ENCODE measurements at regions not wholly inside any gene's neighbourhood (a gene's known extent, or its start where the extent isn't known, plus 50 kb on each side); places are given as distances from the start of the nearest gene placed in this dataset.

DNA sequence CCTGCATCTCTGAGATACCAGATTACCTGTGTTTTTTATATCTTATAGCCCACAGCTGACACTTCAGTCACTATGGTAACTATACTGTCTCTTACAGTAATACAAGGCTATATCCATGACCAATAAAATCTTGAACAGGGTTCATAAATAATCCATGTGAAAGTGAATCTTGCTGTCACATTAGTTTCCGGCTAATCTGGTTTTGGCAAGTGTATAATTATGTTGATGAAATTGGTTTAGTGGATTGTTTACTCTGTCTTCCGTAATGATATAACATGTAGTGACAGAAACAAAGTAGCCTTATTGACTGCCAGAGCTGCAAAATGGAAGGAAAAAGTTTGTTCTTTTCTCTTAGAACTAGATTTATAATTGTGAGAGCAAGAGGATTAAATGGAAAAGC, 686.6 kb upstream of the PABPC4L start:
- no peaks in the 10 kb centered on the region for H3K27me3 Mint-ChIP-seq (ENCODE audit: low read depth)
- TF ChIP-seq, protein P1, sequence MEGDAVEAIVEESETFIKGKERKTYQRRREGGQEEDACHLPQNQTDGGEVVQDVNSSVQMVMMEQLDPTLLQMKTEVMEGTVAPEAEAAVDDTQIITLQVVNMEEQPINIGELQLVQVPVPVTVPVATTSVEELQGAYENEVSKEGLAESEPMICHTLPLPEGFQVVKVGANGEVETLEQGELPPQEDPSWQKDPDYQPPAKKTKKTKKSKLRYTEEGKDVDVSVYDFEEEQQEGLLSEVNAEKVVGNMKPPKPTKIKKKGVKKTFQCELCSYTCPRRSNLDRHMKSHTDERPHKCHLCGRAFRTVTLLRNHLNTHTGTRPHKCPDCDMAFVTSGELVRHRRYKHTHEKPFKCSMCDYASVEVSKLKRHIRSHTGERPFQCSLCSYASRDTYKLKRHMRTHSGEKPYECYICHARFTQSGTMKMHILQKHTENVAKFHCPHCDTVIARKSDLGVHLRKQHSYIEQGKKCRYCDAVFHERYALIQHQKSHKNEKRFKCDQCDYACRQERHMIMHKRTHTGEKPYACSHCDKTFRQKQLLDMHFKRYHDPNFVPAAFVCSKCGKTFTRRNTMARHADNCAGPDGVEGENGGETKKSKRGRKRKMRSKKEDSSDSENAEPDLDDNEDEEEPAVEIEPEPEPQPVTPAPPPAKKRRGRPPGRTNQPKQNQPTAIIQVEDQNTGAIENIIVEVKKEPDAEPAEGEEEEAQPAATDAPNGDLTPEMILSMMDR (IDR thresholded peaks at IDR 0.05; ENCODE audit: unreplicated experiment in 3 of 3), result no peak
- no peaks in the 10 kb centered on the region for H3K36me3 Mint-ChIP-seq (ENCODE audit: low read depth)
- H3K27ac Mint-ChIP-seq, result no peak overlapping the region
- no peaks in the 10 kb centered on the region for H3K4me1 Mint-ChIP-seq
- no peak overlapping the region for H3K4me3 Mint-ChIP-seq
- no peaks in the 10 kb centered on the region for H3K9me3 Mint-ChIP-seq

DNA sequence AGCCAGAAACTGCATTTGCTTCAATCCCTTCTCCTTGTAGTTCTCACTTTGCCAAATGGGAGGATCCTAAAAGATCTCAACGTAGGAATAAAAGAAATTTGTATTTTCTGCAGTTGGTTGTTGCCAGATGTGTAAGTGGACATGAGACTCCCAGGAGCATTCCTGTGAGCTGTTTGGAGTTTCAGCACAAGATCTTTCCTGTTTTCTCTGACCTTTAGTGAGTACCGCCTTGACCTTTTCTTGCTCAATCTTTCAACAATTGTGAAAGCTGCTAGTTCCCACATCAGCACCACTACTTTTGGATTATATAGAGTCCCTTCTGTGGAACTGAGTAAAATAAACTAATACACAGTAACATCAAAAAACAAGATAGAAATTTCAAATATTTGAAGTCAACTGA, 683.8 kb upstream of the PABPC4L start:
- Mint-ChIP-seq H3K9me3 (no peaks in the 10 kb centered on the region), H3K4me1 (no peaks in the 10 kb centered on the region), H3K27ac (no peak overlapping the region), H3K4me3 (no peak overlapping the region), H3K36me3 (ENCODE audit: low read depth) (no peaks in the 10 kb centered on the region), H3K27me3 (ENCODE audit: low read depth) (no peaks in the 10 kb centered on the region)
- TF ChIP-seq, protein P1 (IDR thresholded peaks at IDR 0.05; ENCODE audit: unreplicated experiment in 3 of 3), result no peak

DNA sequence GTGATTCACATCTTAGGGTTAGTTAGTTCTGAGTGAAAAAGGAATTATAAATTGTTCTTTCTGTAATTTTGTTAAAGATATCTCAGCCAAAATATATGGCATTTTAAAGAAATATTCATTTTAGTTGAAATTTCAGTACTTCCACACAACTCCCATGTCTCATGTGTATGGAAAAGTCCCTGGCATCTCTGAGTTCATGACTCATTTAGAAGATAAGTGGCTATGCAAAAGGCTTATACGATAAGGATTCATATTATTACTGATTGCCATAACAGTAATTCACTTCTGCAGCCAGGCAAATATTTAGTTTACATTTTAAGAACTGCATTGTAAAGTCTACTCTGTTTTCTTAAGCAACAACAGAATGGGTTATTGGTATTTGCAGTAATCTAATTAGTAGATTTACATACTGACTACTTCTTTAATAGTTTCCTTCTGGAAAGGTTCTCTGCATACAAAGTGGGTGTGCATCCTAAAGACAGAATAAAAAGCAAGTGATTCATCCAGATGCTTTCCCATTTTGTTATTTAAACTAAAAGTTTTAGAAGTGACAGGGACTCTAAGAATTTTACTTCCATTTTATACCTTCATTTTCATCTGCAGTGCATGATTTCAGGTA, 682.4 kb upstream of the PABPC4L start:
- Mint-ChIP-seq H3K4me1 (no peaks in the 10 kb centered on the region), H3K27ac (no peak overlapping the region), H3K36me3 (ENCODE audit: low read depth) (no peaks in the 10 kb centered on the region), H3K9me3 (no peaks in the 10 kb centered on the region), H3K4me3 (no peak overlapping the region), H3K27me3 (ENCODE audit: low read depth) (no peaks in the 10 kb centered on the region)
- TF ChIP-seq, protein P1 (IDR thresholded peaks at IDR 0.05; ENCODE audit: unreplicated experiment in 3 of 3), result no peak

DNA sequence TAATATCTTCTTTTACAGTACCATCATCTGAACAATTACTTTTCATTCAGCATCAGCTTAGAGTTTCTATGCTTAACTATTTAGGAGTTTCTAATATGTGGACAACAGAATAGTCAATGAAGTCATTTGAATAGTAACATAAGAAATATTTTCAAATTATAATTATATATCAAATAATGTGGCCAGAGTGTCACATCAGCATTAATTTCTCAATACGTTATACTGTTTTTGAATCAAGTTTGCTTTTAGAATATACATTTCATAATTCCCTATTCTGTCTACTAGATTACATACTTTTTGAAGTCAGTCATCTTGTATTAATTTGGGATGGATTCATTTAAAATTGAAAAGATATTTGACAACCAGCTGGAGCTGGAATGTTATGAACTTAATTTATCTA, 677.4 kb upstream of the PABPC4L start:
- Mint-ChIP-seq H3K27ac (no peak overlapping the region), H3K27me3 (ENCODE audit: low read depth) (no peaks in the 10 kb centered on the region), H3K36me3 (ENCODE audit: low read depth) (no peaks in the 10 kb centered on the region), H3K4me1 (no peaks in the 10 kb centered on the region), H3K4me3 (no peak overlapping the region), H3K9me3 (peaks cover 2% of the 10 kb centered on the region)
- TF ChIP-seq, protein P1 (IDR thresholded peaks at IDR 0.05; ENCODE audit: unreplicated experiment in 3 of 3), result no peak

DNA sequence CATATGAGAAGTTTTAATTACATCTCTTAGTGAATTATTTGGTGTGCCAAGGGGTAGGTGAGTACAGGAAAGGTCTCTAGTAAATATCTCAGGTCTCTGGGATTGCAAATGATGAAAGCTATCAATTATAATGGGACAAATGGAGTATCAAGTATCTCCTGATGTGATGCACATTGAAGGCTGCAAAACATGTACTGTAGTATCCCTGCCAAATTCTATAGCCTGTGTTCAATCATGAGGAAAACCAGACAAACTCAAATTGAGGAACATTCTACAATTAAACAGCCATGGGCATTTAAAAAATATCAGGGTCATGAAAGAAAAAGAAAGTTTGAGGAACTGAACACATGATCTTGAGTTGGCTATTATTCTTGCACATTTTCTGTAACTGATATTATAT, 665.4 kb upstream of the PABPC4L start:
- TF ChIP-seq, protein P1 (IDR thresholded peaks at IDR 0.05; ENCODE audit: unreplicated experiment in 3 of 3), result no peak
- no peaks in the 10 kb centered on the region for H3K36me3 Mint-ChIP-seq (ENCODE audit: low read depth)
- H3K4me3 Mint-ChIP-seq, result no peak overlapping the region
- no peaks in the 10 kb centered on the region for H3K27me3 Mint-ChIP-seq (ENCODE audit: low read depth)
- H3K4me1 Mint-ChIP-seq, result no peaks in the 10 kb centered on the region
- no peak overlapping the region for H3K27ac Mint-ChIP-seq
- no peaks in the 10 kb centered on the region for H3K9me3 Mint-ChIP-seq

DNA sequence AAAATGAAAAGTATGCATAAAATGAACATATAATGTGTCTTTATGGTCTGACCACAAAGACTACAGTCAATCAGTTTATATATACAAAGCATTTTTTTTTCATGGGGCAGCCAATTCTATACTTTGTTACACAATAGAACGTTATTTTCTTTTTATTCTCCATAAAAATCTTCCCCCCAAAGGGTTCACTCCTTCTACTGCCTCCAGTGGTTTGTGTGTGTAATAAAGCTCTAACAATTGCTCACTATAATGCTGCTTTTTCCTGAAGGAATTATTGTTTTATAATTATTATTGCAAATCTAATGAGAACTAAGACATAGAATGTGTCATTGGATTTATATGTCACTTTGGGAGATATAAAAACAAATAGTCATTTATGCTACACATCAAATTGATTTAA, 664.1 kb upstream of the PABPC4L start:
- no peaks in the 10 kb centered on the region for H3K4me1 Mint-ChIP-seq
- TF ChIP-seq, protein P1 (IDR thresholded peaks at IDR 0.05; ENCODE audit: unreplicated experiment in 3 of 3), result no peak
- H3K4me3 Mint-ChIP-seq, result no peak overlapping the region
- H3K36me3 Mint-ChIP-seq (ENCODE audit: low read depth), result no peaks in the 10 kb centered on the region
- no peak overlapping the region for H3K27ac Mint-ChIP-seq
- H3K9me3 Mint-ChIP-seq, result no peaks in the 10 kb centered on the region
- no peaks in the 10 kb centered on the region for H3K27me3 Mint-ChIP-seq (ENCODE audit: low read depth)

All from nephron (organoid).